HEK293 (cell line): ENCODE measurements at regions not wholly inside any gene's neighbourhood (a gene's known extent, or its start where the extent isn't known, plus 50 kb on each side); places are given as distances from the start of the nearest gene placed in this dataset.

Experiments used
- CTCF ChIA-PET: fragments of 350-600 bp; formaldehyde crosslinking; extraction: SDS; loops from one replicate; lab custom pipeline; 2021; ENCODE audit warnings: antibody characterized with exemption; lab: Yijun Ruan, JAX
- POLR2A ChIA-PET: fragments of 300-600 bp; formaldehyde crosslinking; extraction: SDS; loops from one replicate; lab custom pipeline; 2020; ENCODE audit warnings: antibody characterized with exemption, inconsistent platforms; lab: Yijun Ruan, JAX
- H3K27ac ChIP-seq: fragments of 200-500 bp; sonication (Bioruptor generic); 2 replicates; pipeline ENCODE4 v1.5.1; 2014; ENCODE audit warnings: low read depth, low read length, control low read depth, inconsistent platforms; ENCODE audit errors: extremely low read depth
- H3K36me3 ChIP-seq, 2 experiments: fragments of 200-500 bp in 1 of 2; sonication (Bioruptor generic) in 1 of 2; 1 replicate in 1 of 2; 2 replicates in 1 of 2; pipeline ENCODE4 v1.5.1; 2014 to 2017; ENCODE audit warnings: inconsistent platforms in 2 of 2, low read length in 2 of 2; ENCODE audit not compliant: control insufficient read depth in 2 of 2, insufficient read depth in 1 of 2
- H3K4me1 ChIP-seq: fragments of 200-500 bp; sonication (Bioruptor generic); 2 replicates; pipeline ENCODE4 v1.5.1; 2014; ENCODE audit warnings: mild to moderate bottlenecking, low read length, inconsistent platforms; ENCODE audit not compliant: control insufficient read depth, insufficient read depth
- H3K4me3 ChIP-seq: 2 replicates; pipeline ENCODE4 v1.5.1; 2011; ENCODE audit warnings: low read depth, mild to moderate bottlenecking, control low read depth, low read length, moderate library complexity
- H3K9me3 ChIP-seq: fragments of 200-500 bp; sonication (Bioruptor generic); 2 replicates; pipeline ENCODE4 v1.5.1; 2014; ENCODE audit warnings: low read depth, low read length, inconsistent platforms; ENCODE audit not compliant: control insufficient read depth, insufficient read depth
- BCL11A ChIP-seq: fragments of 450-650 bp; formaldehyde crosslinking; IDR thresholded peaks from 2 replicates; pipeline ENCODE4 v1.5.1; 2016; ENCODE audit warnings: low read depth, missing biosample characterization, missing genetic modification characterization
- RBAK ChIP-seq: fragments of 450-650 bp; formaldehyde crosslinking; IDR thresholded peaks from 2 replicates; pipeline ENCODE4 v1.5.1; 2016; ENCODE audit warnings: missing biosample characterization, missing genetic modification characterization
- SALL2 ChIP-seq: fragments of 450-650 bp; formaldehyde crosslinking; IDR thresholded peaks from 2 replicates; pipeline ENCODE4 v1.5.0; 2017; ENCODE audit warnings: missing biosample characterization, mild to moderate bottlenecking, missing genetic modification characterization, borderline replicate concordance
- SP2 ChIP-seq: fragments of 450-650 bp; formaldehyde crosslinking; IDR thresholded peaks from 2 replicates; pipeline ENCODE4 v1.5.1; 2016; ENCODE audit warnings: missing biosample characterization, missing genetic modification characterization
- SP3 ChIP-seq: fragments of 450-650 bp; formaldehyde crosslinking; IDR thresholded peaks from 2 replicates; pipeline ENCODE4 v1.5.1; 2016; ENCODE audit warnings: missing biosample characterization, missing genetic modification characterization
- ZBTB26 ChIP-seq: fragments of 450-650 bp; formaldehyde crosslinking; optimal IDR thresholded peaks from 2 replicates; pipeline ENCODE3; 2016; ENCODE audit warnings: missing biosample characterization, mild to moderate bottlenecking, missing genetic modification characterization
- ZFP37 ChIP-seq: fragments of 450-650 bp; formaldehyde crosslinking; IDR thresholded peaks from 2 replicates; pipeline ENCODE4 v1.5.1; 2016; ENCODE audit warnings: missing biosample characterization, missing genetic modification characterization
- ZNF10 ChIP-seq: fragments of 450-650 bp; formaldehyde crosslinking; IDR thresholded peaks from 2 replicates; pipeline ENCODE4 v1.5.1; 2017; ENCODE audit warnings: missing biosample characterization, missing genetic modification characterization
- ZNF2 ChIP-seq: fragments of 450-650 bp; formaldehyde crosslinking; IDR thresholded peaks from 2 replicates; pipeline ENCODE4 v1.5.1; 2016; ENCODE audit warnings: missing biosample characterization, missing genetic modification characterization
- ZNF24 ChIP-seq: fragments of 450-650 bp; formaldehyde crosslinking; IDR thresholded peaks from 2 replicates; pipeline ENCODE4 v1.5.1; 2016; ENCODE audit warnings: missing biosample characterization, missing genetic modification characterization
- ZNF274 ChIP-seq, 2 experiments: fragments of 200-500 bp in 1 of 2; fragments of 450-650 bp in 1 of 2; sonication (Bioruptor generic) in 1 of 2; formaldehyde crosslinking in 1 of 2; IDR thresholded peaks; 2 replicates each; pipeline versions ENCODE4 v1.5.1 to v1.6.1; 2014 to 2016; ENCODE audit warnings: borderline replicate concordance in 1 of 2, inconsistent platforms in 1 of 2, low read length in 1 of 2, missing biosample characterization in 1 of 2, missing genetic modification characterization in 1 of 2
- ZNF292 ChIP-seq: fragments of 450-650 bp; formaldehyde crosslinking; IDR thresholded peaks from 2 replicates; pipeline ENCODE4 v1.5.1; 2016; ENCODE audit warnings: low read depth, missing biosample characterization, missing genetic modification characterization, borderline replicate concordance
- ZNF404 ChIP-seq: fragments of 450-650 bp; formaldehyde crosslinking; IDR thresholded peaks from 2 replicates; pipeline ENCODE4 v1.5.1; 2017; ENCODE audit warnings: missing biosample characterization, missing genetic modification characterization
- ZNF549 ChIP-seq: fragments of 450-650 bp; IDR thresholded peaks from 2 replicates; pipeline ENCODE4 v1.5.1; 2018; ENCODE audit warnings: missing biosample characterization, missing genetic modification characterization, mild to moderate bottlenecking, inconsistent platforms, moderate library complexity
- ZNF558 ChIP-seq: fragments of 450-650 bp; formaldehyde crosslinking; IDR thresholded peaks from 2 replicates; pipeline ENCODE4 v1.5.1; 2016; ENCODE audit warnings: missing biosample characterization, missing genetic modification characterization
- ZNF580 ChIP-seq: fragments of 450-650 bp; formaldehyde crosslinking; IDR thresholded peaks from 2 replicates; pipeline ENCODE4 v1.5.1; 2016; ENCODE audit warnings: missing biosample characterization, missing genetic modification characterization
- ZNF624 ChIP-seq: fragments of 450-650 bp; formaldehyde crosslinking; IDR thresholded peaks from 2 replicates; pipeline ENCODE4 v1.5.1; 2017; ENCODE audit warnings: missing biosample characterization, missing genetic modification characterization
- ZNF645 ChIP-seq: fragments of 450-650 bp; formaldehyde crosslinking; IDR thresholded peaks from 2 replicates; pipeline ENCODE4; 2016; ENCODE audit warnings: missing biosample characterization, missing genetic modification characterization
- ZNF670 ChIP-seq: fragments of 450-650 bp; formaldehyde crosslinking; IDR thresholded peaks from 2 replicates; pipeline ENCODE4 v1.5.1; 2016; ENCODE audit warnings: missing biosample characterization, missing genetic modification characterization, low read depth
- ZNF692 ChIP-seq: fragments of 450-650 bp; formaldehyde crosslinking; IDR thresholded peaks from 2 replicates; pipeline ENCODE4 v1.5.1; 2016; ENCODE audit warnings: missing biosample characterization, missing genetic modification characterization
- ZNF707 ChIP-seq: fragments of 450-650 bp; formaldehyde crosslinking; IDR thresholded peaks from 2 replicates; pipeline ENCODE4 v1.5.1; 2016; ENCODE audit warnings: missing biosample characterization, missing genetic modification characterization
- ZNF768 ChIP-seq: fragments of 450-650 bp; formaldehyde crosslinking; IDR thresholded peaks from 2 replicates; pipeline ENCODE4 v1.5.1; 2018; ENCODE audit warnings: missing biosample characterization, mild to moderate bottlenecking, missing genetic modification characterization
- ZSCAN16 ChIP-seq: fragments of 450-650 bp; formaldehyde crosslinking; IDR thresholded peaks from 2 replicates; pipeline ENCODE4 v1.5.1; 2016; ENCODE audit warnings: missing biosample characterization, missing genetic modification characterization
- ZSCAN23 ChIP-seq: fragments of 450-650 bp; formaldehyde crosslinking; IDR thresholded peaks from 2 replicates; pipeline ENCODE4 v1.5.1; 2016; ENCODE audit warnings: missing biosample characterization, missing genetic modification characterization
- TF ChIP-seq, protein P1 (sequence below): fragments of 450-650 bp; formaldehyde crosslinking; IDR thresholded peaks from 2 replicates; pipeline ENCODE4 v1.5.1; 2016; ENCODE audit warnings: missing biosample characterization, missing genetic modification characterization
- TF ChIP-seq, protein P2 (sequence below): fragments of 450-650 bp; formaldehyde crosslinking; IDR thresholded peaks from 2 replicates; pipeline ENCODE4 v1.5.1; 2017; ENCODE audit warnings: missing biosample characterization, missing genetic modification characterization
- TF ChIP-seq, protein P3 (sequence below): fragments of 450-650 bp; formaldehyde crosslinking; IDR thresholded peaks from 2 replicates; pipeline ENCODE4 v1.5.0; 2017; ENCODE audit warnings: missing biosample characterization, missing genetic modification characterization, borderline replicate concordance

GRCh38 chr10:53716156-53716555 is 943.6 kb upstream of the MBL2 start:
- ChIA-PET POLR2A (no interaction called here), CTCF (no interaction called here)
- no peaks in the 10 kb centered on the region for H3K9me3 ChIP-seq
- no peaks in the 10 kb centered on the region for H3K4me1 ChIP-seq
- TF ChIP-seq ZNF404 (tag by site-specific recombination) = no peak
- TF ChIP-seq RBAK (tag by site-specific recombination) = no peak
- TF ChIP-seq ZNF768 (tag by site-specific recombination) = no peak
- TF ChIP-seq ZNF24 (tag by site-specific recombination) = no peak
- no peak for TF ChIP-seq ZNF692 (tag by site-specific recombination)
- no peak for TF ChIP-seq ZNF624 (tag by site-specific recombination)
- TF ChIP-seq SP3 = no peak
- no peak for TF ChIP-seq ZNF558 (tag by site-specific recombination)
- no peak for TF ChIP-seq SP2 (tag by site-specific recombination)
- TF ChIP-seq ZBTB26 (tag by site-specific recombination) = no peak
- TF ChIP-seq ZNF707 (tag by site-specific recombination) = no peak
- no peak for TF ChIP-seq ZNF2 (tag by site-specific recombination)
- no peak for TF ChIP-seq ZFP37 (tag by site-specific recombination)
- TF ChIP-seq, protein P1, sequence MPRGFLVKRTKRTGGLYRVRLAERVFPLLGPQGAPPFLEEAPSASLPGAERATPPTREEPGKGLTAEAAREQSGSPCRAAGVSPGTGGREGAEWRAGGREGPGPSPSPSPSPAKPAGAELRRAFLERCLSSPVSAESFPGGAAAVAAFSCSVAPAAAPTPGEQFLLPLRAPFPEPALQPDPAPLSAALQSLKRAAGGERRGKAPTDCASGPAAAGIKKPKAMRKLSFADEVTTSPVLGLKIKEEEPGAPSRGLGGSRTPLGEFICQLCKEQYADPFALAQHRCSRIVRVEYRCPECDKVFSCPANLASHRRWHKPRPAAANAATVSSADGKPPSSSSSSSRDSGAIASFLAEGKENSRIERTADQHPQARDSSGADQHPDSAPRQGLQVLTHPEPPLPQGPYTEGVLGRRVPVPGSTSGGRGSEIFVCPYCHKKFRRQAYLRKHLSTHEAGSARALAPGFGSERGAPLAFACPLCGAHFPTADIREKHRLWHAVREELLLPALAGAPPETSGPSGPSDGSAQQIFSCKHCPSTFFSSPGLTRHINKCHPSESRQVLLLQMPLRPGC (tag by site-specific recombination) = no peak
- no peak for TF ChIP-seq ZNF645
- no peak for TF ChIP-seq ZNF292 (tag by site-specific recombination)
- TF ChIP-seq ZNF274 (IDR thresholded peaks at IDR 0.05; ENCODE audit: low read length) = no peak
- no peak for TF ChIP-seq ZNF274 (tag by site-specific recombination; IDR thresholded peaks at IDR 0.05; ENCODE audit: borderline replicate concordance)
- no peak for TF ChIP-seq ZNF549 (tag by site-specific recombination)
- no peak for TF ChIP-seq ZSCAN16 (tag by site-specific recombination)
- no peak overlapping the region for H3K4me3 ChIP-seq
- no peaks in the 10 kb centered on the region for H3K36me3 ChIP-seq
- no peak overlapping the region for H3K27ac ChIP-seq

DNA sequence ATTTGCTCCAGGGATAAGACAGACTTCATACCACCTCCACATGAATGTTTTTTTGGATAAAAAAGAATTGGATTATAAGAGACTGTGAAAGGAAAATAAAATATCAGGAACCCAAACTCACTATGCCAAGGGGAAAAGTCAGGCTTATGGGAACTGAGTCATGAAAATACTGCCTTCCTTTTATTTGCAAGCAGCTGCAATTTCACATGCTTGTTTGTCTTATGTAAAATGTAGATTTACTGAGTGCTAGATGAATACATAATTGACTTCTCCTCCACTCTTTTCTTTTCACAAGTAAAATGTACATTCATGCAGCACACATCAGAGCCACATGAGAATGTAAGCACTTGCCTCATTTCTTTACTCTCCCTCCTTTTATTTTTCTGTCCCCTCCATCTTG is 940.8 kb upstream of the MBL2 start:
- POLR2A ChIA-PET = no interaction called here
- H3K9me3 ChIP-seq = no peaks in the 10 kb centered on the region
- no peak overlapping the region for H3K27ac ChIP-seq
- CTCF ChIA-PET = interaction anchor here (0.7 kb wide), 1 partner anchor 423 kb away, joined by 3 read pairs; no protein-coding TSS in a partner anchor
- no peak overlapping the region for H3K4me3 ChIP-seq
- H3K36me3 ChIP-seq = no peaks in the 10 kb centered on the region
- H3K4me1 ChIP-seq = no peaks in the 10 kb centered on the region
- TF ChIP-seq ZNF670 (tag by site-specific recombination) (no peak), SALL2 (tag by site-specific recombination) (no peak), ZSCAN23 (tag by site-specific recombination) (no peak), ZNF10 (tag by site-specific recombination) (no peak), BCL11A (tag by site-specific recombination) (no peak), ZNF580 (tag by site-specific recombination) (no peak)
- TF ChIP-seq, protein P2, sequence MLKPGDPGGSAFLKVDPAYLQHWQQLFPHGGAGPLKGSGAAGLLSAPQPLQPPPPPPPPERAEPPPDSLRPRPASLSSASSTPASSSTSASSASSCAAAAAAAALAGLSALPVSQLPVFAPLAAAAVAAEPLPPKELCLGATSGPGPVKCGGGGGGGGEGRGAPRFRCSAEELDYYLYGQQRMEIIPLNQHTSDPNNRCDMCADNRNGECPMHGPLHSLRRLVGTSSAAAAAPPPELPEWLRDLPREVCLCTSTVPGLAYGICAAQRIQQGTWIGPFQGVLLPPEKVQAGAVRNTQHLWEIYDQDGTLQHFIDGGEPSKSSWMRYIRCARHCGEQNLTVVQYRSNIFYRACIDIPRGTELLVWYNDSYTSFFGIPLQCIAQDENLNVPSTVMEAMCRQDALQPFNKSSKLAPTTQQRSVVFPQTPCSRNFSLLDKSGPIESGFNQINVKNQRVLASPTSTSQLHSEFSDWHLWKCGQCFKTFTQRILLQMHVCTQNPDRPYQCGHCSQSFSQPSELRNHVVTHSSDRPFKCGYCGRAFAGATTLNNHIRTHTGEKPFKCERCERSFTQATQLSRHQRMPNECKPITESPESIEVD (tag by site-specific recombination) = no peak
- TF ChIP-seq, protein P3, sequence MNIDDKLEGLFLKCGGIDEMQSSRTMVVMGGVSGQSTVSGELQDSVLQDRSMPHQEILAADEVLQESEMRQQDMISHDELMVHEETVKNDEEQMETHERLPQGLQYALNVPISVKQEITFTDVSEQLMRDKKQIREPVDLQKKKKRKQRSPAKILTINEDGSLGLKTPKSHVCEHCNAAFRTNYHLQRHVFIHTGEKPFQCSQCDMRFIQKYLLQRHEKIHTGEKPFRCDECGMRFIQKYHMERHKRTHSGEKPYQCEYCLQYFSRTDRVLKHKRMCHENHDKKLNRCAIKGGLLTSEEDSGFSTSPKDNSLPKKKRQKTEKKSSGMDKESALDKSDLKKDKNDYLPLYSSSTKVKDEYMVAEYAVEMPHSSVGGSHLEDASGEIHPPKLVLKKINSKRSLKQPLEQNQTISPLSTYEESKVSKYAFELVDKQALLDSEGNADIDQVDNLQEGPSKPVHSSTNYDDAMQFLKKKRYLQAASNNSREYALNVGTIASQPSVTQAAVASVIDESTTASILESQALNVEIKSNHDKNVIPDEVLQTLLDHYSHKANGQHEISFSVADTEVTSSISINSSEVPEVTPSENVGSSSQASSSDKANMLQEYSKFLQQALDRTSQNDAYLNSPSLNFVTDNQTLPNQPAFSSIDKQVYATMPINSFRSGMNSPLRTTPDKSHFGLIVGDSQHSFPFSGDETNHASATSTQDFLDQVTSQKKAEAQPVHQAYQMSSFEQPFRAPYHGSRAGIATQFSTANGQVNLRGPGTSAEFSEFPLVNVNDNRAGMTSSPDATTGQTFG (tag by site-specific recombination) = no peak
